GM21737 (cell line): ENCODE measurements at regions not wholly inside any gene's neighbourhood (a gene's known extent, or its start where the extent isn't known, plus 50 kb on each side); places are given as distances from the start of the nearest gene placed in this dataset.

ENCODE experiments used
- ATAC-seq: cut with Tn5 transposase; IDR thresholded peaks from one replicate; pipeline ENCODE4 v1.9.1; 2021; ENCODE audit warnings: mild to moderate bottlenecking, moderate library complexity; ENCODE audit not compliant: unreplicated experiment

- ATAC-seq, result no peak
Measured at GRCh38 chr2:203789618-203790017, 78.0 kb upstream of the CTLA4 start.

GRCh38 chr2:203790134-203790852 lies 77.3 kb upstream of the CTLA4 start:
- no peak for ATAC-seq

GRCh38 chr2:203796248-203797010 lies 71.1 kb upstream of the CTLA4 start:
- ATAC-seq, result no peak

- ATAC-seq, result no peak
Measured at GRCh38 chr2:203797276-203797675, 70.3 kb upstream of the CTLA4 start.

- ATAC-seq, result no peak
Measured at GRCh38 chr2:203797712-203798111, 69.9 kb upstream of the CTLA4 start.

GRCh38 chr2:203798296-203799087 lies 69.1 kb upstream of the CTLA4 start:
- ATAC-seq, result no peak

GRCh38 chr2:203799908-203800307 lies 67.7 kb upstream of the CTLA4 start:
- ATAC-seq, result peak; percentile 90

- no peak for ATAC-seq
Measured at GRCh38 chr2:203800783-203801182, 66.8 kb upstream of the CTLA4 start.

GRCh38 chr2:203802342-203803052 lies 65.1 kb upstream of the CTLA4 start:
- ATAC-seq, result no peak

GRCh38 chr2:203803053-203803429 lies 64.5 kb upstream of the CTLA4 start:
- no peak for ATAC-seq

GRCh38 chr2:203804070-203804469 lies 63.5 kb upstream of the CTLA4 start:
- no peak for ATAC-seq

- ATAC-seq, result no peak
Measured at GRCh38 chr2:203804764-203805485, 62.6 kb upstream of the CTLA4 start.

GRCh38 chr2:203805486-203805838 lies 62.1 kb upstream of the CTLA4 start:
- ATAC-seq, result no peak

- ATAC-seq, result no peak
Measured at GRCh38 chr2:203806761-203807160, 60.8 kb upstream of the CTLA4 start.

GRCh38 chr2:203808046-203808750 lies 59.4 kb upstream of the CTLA4 start:
- ATAC-seq, result no peak

- ATAC-seq, result no peak
Measured at GRCh38 chr2:203809084-203809521, 58.5 kb upstream of the CTLA4 start.

- ATAC-seq, result no peak
Measured at GRCh38 chr2:203809991-203810510, 57.5 kb upstream of the CTLA4 start.

- ATAC-seq, result no peak
Measured at GRCh38 chr2:203811491-203812221, 55.9 kb upstream of the CTLA4 start.
